ENCODE measurements at regions not wholly inside any gene's neighbourhood (a gene's known extent, or its start where the extent isn't known, plus 50 kb on each side); places are given as distances from the start of the nearest gene placed in this dataset.

DNA sequence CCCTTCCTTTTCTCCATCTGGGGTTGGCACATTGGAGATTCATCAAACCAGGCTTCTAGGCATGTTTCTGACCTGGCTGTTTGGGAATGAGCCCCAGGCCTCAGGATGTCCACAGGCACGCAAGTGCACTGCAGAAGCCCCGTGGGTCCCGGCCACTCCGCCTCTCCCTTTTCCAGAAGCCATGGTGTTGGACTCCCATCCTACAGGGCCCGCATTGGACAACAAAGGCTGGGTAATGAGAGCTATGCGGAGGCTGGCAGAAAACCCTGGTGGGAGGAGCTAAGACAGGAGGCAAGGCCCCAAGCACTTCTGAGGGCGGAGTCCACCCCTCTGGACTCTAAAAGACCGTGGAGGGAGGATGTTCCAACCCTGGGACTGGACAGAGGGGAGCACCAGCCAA is 160.6 kb downstream of the OLFM1 start:
- H3F3A ChIP-seq (ENCODE audit: insufficient read depth, low read length, poor library complexity, severe bottlenecking) = no peaks in the 10 kb centered on the region
- H3K27ac ChIP-seq (ENCODE audit: low read length) = no peak overlapping the region
- no peaks in the 10 kb centered on the region for H3K27me3 ChIP-seq (ENCODE audit: insufficient read depth, low read depth, low read length)
- no peak overlapping the region for H3K4me3 ChIP-seq (ENCODE audit: low read length)
- H3K79me2 ChIP-seq (replicated peaks; ENCODE audit: insufficient read depth, low read length) = no peaks in the 10 kb centered on the region
- TF ChIP-seq POLR2AphosphoS5 (IDR thresholded peaks at IDR 0.05) (no peak), EP300 (conservative IDR thresholded peaks at IDR 0.05; ENCODE audit: poor library complexity, severe bottlenecking) (no peak), SMC3 (conservative IDR thresholded peaks at IDR 0.05; ENCODE audit: poor library complexity) (no peak), TAF1 (IDR thresholded peaks at IDR 0.05; ENCODE audit: low read depth) (no peak), MXI1 (conservative IDR thresholded peaks at IDR 0.05; ENCODE audit: poor library complexity, severe bottlenecking) (no peak)
- TF ChIP-seq, protein P1, sequence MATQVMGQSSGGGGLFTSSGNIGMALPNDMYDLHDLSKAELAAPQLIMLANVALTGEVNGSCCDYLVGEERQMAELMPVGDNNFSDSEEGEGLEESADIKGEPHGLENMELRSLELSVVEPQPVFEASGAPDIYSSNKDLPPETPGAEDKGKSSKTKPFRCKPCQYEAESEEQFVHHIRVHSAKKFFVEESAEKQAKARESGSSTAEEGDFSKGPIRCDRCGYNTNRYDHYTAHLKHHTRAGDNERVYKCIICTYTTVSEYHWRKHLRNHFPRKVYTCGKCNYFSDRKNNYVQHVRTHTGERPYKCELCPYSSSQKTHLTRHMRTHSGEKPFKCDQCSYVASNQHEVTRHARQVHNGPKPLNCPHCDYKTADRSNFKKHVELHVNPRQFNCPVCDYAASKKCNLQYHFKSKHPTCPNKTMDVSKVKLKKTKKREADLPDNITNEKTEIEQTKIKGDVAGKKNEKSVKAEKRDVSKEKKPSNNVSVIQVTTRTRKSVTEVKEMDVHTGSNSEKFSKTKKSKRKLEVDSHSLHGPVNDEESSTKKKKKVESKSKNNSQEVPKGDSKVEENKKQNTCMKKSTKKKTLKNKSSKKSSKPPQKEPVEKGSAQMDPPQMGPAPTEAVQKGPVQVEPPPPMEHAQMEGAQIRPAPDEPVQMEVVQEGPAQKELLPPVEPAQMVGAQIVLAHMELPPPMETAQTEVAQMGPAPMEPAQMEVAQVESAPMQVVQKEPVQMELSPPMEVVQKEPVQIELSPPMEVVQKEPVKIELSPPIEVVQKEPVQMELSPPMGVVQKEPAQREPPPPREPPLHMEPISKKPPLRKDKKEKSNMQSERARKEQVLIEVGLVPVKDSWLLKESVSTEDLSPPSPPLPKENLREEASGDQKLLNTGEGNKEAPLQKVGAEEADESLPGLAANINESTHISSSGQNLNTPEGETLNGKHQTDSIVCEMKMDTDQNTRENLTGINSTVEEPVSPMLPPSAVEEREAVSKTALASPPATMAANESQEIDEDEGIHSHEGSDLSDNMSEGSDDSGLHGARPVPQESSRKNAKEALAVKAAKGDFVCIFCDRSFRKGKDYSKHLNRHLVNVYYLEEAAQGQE (IDR thresholded peaks at IDR 0.05; ENCODE audit: borderline replicate concordance) = no peak
- TF ChIP-seq, protein P2, sequence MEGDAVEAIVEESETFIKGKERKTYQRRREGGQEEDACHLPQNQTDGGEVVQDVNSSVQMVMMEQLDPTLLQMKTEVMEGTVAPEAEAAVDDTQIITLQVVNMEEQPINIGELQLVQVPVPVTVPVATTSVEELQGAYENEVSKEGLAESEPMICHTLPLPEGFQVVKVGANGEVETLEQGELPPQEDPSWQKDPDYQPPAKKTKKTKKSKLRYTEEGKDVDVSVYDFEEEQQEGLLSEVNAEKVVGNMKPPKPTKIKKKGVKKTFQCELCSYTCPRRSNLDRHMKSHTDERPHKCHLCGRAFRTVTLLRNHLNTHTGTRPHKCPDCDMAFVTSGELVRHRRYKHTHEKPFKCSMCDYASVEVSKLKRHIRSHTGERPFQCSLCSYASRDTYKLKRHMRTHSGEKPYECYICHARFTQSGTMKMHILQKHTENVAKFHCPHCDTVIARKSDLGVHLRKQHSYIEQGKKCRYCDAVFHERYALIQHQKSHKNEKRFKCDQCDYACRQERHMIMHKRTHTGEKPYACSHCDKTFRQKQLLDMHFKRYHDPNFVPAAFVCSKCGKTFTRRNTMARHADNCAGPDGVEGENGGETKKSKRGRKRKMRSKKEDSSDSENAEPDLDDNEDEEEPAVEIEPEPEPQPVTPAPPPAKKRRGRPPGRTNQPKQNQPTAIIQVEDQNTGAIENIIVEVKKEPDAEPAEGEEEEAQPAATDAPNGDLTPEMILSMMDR (IDR thresholded peaks at IDR 0.05; ENCODE audit: poor library complexity, severe bottlenecking) = no peak
- H2AFZ ChIP-seq (ENCODE audit: low read depth, low read length) = no peak overlapping the region
- no peak overlapping the region for H3K9ac ChIP-seq (ENCODE audit: low read length)
- H3K9me2 ChIP-seq (ENCODE audit: insufficient read depth, low read length) = no peaks in the 10 kb centered on the region
- H3K36me3 ChIP-seq (ENCODE audit: insufficient read depth, low read length) = no peaks in the 10 kb centered on the region
- no peaks in the 10 kb centered on the region for H4K20me1 ChIP-seq (ENCODE audit: insufficient read depth)
- no peak overlapping the region for H3K4me2 ChIP-seq (ENCODE audit: low read length)
- no peaks in the 10 kb centered on the region for H3K9me3 ChIP-seq (ENCODE audit: low read length)

DNA sequence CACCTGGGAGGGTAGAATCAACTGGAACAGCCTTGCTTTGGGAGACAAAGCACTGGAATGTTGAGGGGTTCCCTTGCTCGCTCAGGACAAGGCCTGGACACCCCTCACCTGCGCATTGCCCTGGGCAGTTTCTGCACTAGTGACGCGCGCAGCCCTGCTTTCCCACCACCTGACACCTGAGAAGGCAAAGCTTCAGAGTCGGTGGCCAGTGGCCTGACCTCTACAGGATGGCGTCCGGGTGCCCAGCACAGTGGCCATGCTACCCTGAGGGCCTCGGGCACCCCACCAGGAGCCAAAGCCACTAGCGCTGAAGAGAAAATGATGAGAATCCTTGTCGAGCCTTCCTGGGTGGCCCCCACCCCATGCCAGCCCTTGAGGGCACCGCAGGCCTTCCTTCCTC is 161.3 kb downstream of the OLFM1 start:
- Histone ChIP-seq H2AFZ (ENCODE audit: low read depth, low read length) (no peak overlapping the region), H3F3A (ENCODE audit: insufficient read depth, low read length, poor library complexity, severe bottlenecking) (no peaks in the 10 kb centered on the region), H3K27ac (ENCODE audit: low read length) (no peak overlapping the region), H3K9me2 (ENCODE audit: insufficient read depth, low read length) (no peaks in the 10 kb centered on the region), H3K27me3 (ENCODE audit: insufficient read depth, low read depth, low read length) (no peaks in the 10 kb centered on the region), H3K9me3 (ENCODE audit: low read length) (no peaks in the 10 kb centered on the region), H3K4me3 (ENCODE audit: low read length) (no peak overlapping the region), H3K79me2 (replicated peaks; ENCODE audit: insufficient read depth, low read length) (no peaks in the 10 kb centered on the region), H3K9ac (ENCODE audit: low read length) (no peak overlapping the region), H4K20me1 (ENCODE audit: insufficient read depth) (no peaks in the 10 kb centered on the region), H3K36me3 (ENCODE audit: insufficient read depth, low read length) (no peaks in the 10 kb centered on the region), H3K4me2 (ENCODE audit: low read length) (no peak overlapping the region)
- TF ChIP-seq EP300 (conservative IDR thresholded peaks at IDR 0.05; ENCODE audit: poor library complexity, severe bottlenecking) = no peak
- TF ChIP-seq RAD21 (conservative IDR thresholded peaks at IDR 0.05) = no peak
- TF ChIP-seq SMC3 (conservative IDR thresholded peaks at IDR 0.05; ENCODE audit: poor library complexity) = no peak
- TF ChIP-seq, protein P1 (IDR thresholded peaks at IDR 0.05; ENCODE audit: borderline replicate concordance) = no peak
- no peak for TF ChIP-seq POLR2AphosphoS5 (IDR thresholded peaks at IDR 0.05)
- no peak for TF ChIP-seq MXI1 (conservative IDR thresholded peaks at IDR 0.05; ENCODE audit: poor library complexity, severe bottlenecking)
- no peak for TF ChIP-seq EZH2 (IDR thresholded peaks at IDR 0.05; ENCODE audit: borderline replicate concordance, insufficient read depth, low read length, poor library complexity, severe bottlenecking)
- TF ChIP-seq TAF1 (IDR thresholded peaks at IDR 0.05; ENCODE audit: low read depth) = no peak
- TF ChIP-seq, protein P2 (IDR thresholded peaks at IDR 0.05; ENCODE audit: poor library complexity, severe bottlenecking) = no peak
